Endothelial cell of umbilical vein (primary cell): ENCODE measurements at regions not wholly inside any gene's neighbourhood (a gene's known extent, or its start where the extent isn't known, plus 50 kb on each side); places are given as distances from the start of the nearest gene placed in this dataset.

Experiments
- BruUV-seq: library from RNA; stranded (reverse); fragments of 400-500 nt; replicated peaks from 2 replicates; lab custom pipeline; 2021; lab: Mats Ljungman, UMichigan
- CTCF ChIA-PET: fragments of 300-600, 350-600 bp; sonication (Branson Sonifier 250); formaldehyde crosslinking; loops from one replicate; lab custom pipeline; 2021; ENCODE audit warnings: antibody characterized with exemption, inconsistent platforms; lab: Charles Lee
- POLR2A ChIA-PET: fragments of 300-600, 350-600 bp; sonication (Branson Sonifier 250); formaldehyde crosslinking; loops from one replicate; lab custom pipeline; 2021; ENCODE audit warnings: antibody characterized with exemption, inconsistent platforms; lab: Charles Lee
- DNase-seq: peaks from one replicate; pipeline ENCODE4 v3.0.0-alpha.2; 2011; ENCODE audit warnings: low read depth, low spot score
- FAIRE-seq: peaks from 2 replicates; lab custom pipeline; 2011; peaks lifted over from hg19 to GRCh38; lab: Jason Lieb, UNC
- H2AFZ ChIP-seq: 2 replicates; pipeline ENCODE4 v1.6.0; 2012; ENCODE audit warnings: low read depth, low read length, control low read depth, inconsistent platforms
- H3K27ac ChIP-seq: 2 replicates; pipeline ENCODE4 v1.5.1; 2011; ENCODE audit warnings: low read depth, mild to moderate bottlenecking, control low read depth, low read length, moderate library complexity; ENCODE audit not compliant: insufficient read depth
- H3K27me3 ChIP-seq, 2 experiments: 2 replicates each; pipeline versions ENCODE4 v1.6.0 to v1.6.1; 2011; ENCODE audit warnings: low read length in 2 of 2, mixed read lengths in 1 of 2; ENCODE audit not compliant: control insufficient read depth in 2 of 2, insufficient read depth in 2 of 2
- H3K36me3 ChIP-seq, 2 experiments: 2 replicates in 1 of 2; 3 replicates in 1 of 2; pipeline ENCODE4 v1.5.1; 2011; ENCODE audit warnings: low read length in 2 of 2, mild to moderate bottlenecking in 1 of 2, moderate library complexity in 1 of 2; ENCODE audit not compliant: control insufficient read depth in 2 of 2, insufficient read depth in 2 of 2; ENCODE audit errors: extremely low read depth in 1 of 2
- H3K4me1 ChIP-seq: 3 replicates; pipeline ENCODE4 v1.5.1; 2011; ENCODE audit warnings: mild to moderate bottlenecking, low read length; ENCODE audit not compliant: control insufficient read depth, insufficient read depth; ENCODE audit errors: extremely low read depth
- H3K4me2 ChIP-seq: 2 replicates; pipeline ENCODE4 v1.6.1; 2011; ENCODE audit warnings: low read length, control low read depth, mixed read lengths; ENCODE audit not compliant: insufficient read depth
- H3K4me3 ChIP-seq, 3 experiments: fragments of 200-600 bp in 1 of 3; sonication (generic), shearing (Covaris generic) in 1 of 3; replicated peaks in 1 of 3; 2 replicates each; pipeline ENCODE4 v1.5.1; 2011 to 2016; ENCODE audit warnings: control low read depth in 3 of 3, low read length in 3 of 3, mild to moderate bottlenecking in 2 of 3, inconsistent platforms in 1 of 3, low read depth in 1 of 3, moderate library complexity in 1 of 3; ENCODE audit not compliant: insufficient read depth in 1 of 3
- H3K79me2 ChIP-seq: 2 replicates; pipeline ENCODE4 v1.6.0; 2012; ENCODE audit warnings: low read length, inconsistent platforms; ENCODE audit not compliant: control insufficient read depth, insufficient read depth
- H3K9ac ChIP-seq: replicated peaks from 2 replicates; pipeline ENCODE3; 2011; ENCODE audit warnings: low read length, control low read depth; ENCODE audit not compliant: insufficient read depth; ENCODE audit errors: extremely low read depth
- H3K9me1 ChIP-seq: replicated peaks from 3 replicates; pipeline ENCODE4 v1.6.0; 2011; ENCODE audit warnings: mild to moderate bottlenecking, low read length; ENCODE audit not compliant: control insufficient read depth, insufficient read depth; ENCODE audit errors: extremely low read depth
- H3K9me3 ChIP-seq: replicated peaks from 2 replicates; pipeline ENCODE4 v1.5.1; 2012; ENCODE audit warnings: low read length, inconsistent platforms; ENCODE audit not compliant: control insufficient read depth, insufficient read depth
- H4K20me1 ChIP-seq: replicated peaks from 2 replicates; pipeline ENCODE3; 2011; ENCODE audit warnings: mild to moderate bottlenecking, low read length; ENCODE audit not compliant: control insufficient read depth, insufficient read depth; ENCODE audit errors: extremely low read depth
- EZH2 ChIP-seq: IDR thresholded peaks from 2 replicates; pipeline ENCODE4 v1.6.1; 2012; ENCODE audit warnings: borderline replicate concordance, low read depth, mild to moderate bottlenecking, moderate library complexity, low read length, inconsistent platforms; ENCODE audit not compliant: severe bottlenecking
- FOS ChIP-seq: IDR thresholded peaks from 2 replicates; pipeline ENCODE4 v1.6.1; 2011; ENCODE audit warnings: mild to moderate bottlenecking, low read length, moderate library complexity, borderline replicate concordance; ENCODE audit not compliant: insufficient read depth
- GATA2 ChIP-seq: IDR thresholded peaks from 2 replicates; pipeline ENCODE4 v1.7.0; 2011; ENCODE audit warnings: low read depth, mild to moderate bottlenecking, moderate library complexity, mixed read lengths, low read length; ENCODE audit not compliant: insufficient read length, insufficient read depth
- JUN ChIP-seq: IDR thresholded peaks from 2 replicates; pipeline ENCODE4 v1.6.1; 2011; ENCODE audit warnings: borderline replicate concordance, low read depth; ENCODE audit not compliant: insufficient read length, insufficient read depth
- MYC ChIP-seq: IDR thresholded peaks from one replicate; pipeline ENCODE4 v1.6.1; 2011; ENCODE audit warnings: mild to moderate bottlenecking, low read depth, low read length
- POLR2A ChIP-seq: IDR thresholded peaks from 2 replicates; pipeline ENCODE4 v1.6.1; 2012; ENCODE audit warnings: low read depth, mild to moderate bottlenecking, control low read depth, low read length
- POLR2AphosphoS5 ChIP-seq: IDR thresholded peaks from 2 replicates; pipeline ENCODE4 v1.6.1; 2012; ENCODE audit warnings: low read depth, mild to moderate bottlenecking, control low read depth, low read length, moderate library complexity; ENCODE audit not compliant: insufficient read depth
- dilution Hi-C: fragments of 300-500 bp; cut with MboI; formaldehyde crosslinking; loops from one replicate; pipeline ENCODE4 v1.15.0; 2019; ENCODE audit warnings: low sequenced_read_pairs; ENCODE audit not compliant: extremely low pct_ligation_motif_present
- intact Hi-C: fragments of 100-400 bp; cut with micrococcal nuclease; formaldehyde crosslinking; loops from one replicate; pipeline ENCODE4 v1.10.0; 2022
- TF ChIP-seq, protein P1 (sequence below), 2 donors: IDR thresholded peaks; 1 replicate in 1 of 2; 2 replicates in 1 of 2; pipeline ENCODE4 v1.5.1; 2011; ENCODE audit warnings: low read length in 2 of 2, mild to moderate bottlenecking in 2 of 2, moderate library complexity in 2 of 2, control low read depth in 1 of 2, inconsistent platforms in 1 of 2, low read depth in 1 of 2; ENCODE audit not compliant: insufficient read depth in 1 of 2; ENCODE audit errors: extremely low read depth in 1 of 2
- TF ChIP-seq, protein P2 (sequence below): IDR thresholded peaks from 2 replicates; pipeline ENCODE4 v1.6.1; 2011; ENCODE audit not compliant: insufficient read depth, insufficient read length

DNA sequence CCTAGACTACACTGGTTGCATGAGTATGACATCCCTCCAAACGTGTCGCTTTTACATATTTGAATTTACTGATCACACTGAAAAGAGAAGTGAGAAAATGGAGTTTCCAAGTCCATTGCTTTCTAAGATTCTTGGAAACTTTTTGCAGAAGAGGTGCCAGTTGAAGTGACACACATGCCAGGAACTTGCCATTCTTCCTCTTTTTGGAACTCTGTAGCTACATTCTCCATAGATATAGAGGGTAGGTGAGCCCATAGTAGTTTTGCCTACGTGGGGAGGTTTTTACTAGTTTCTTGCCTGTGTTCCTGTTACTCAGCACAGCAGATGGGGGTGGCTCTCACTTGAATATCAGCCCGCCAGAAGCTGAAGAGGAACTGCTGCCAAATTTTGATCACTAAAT lies 286.6 kb upstream of the NRP1 start:
- FAIRE-seq (no peak), DNase-seq (no peak)
- Histone ChIP-seq H3K27me3 (peaks cover 11 to 30% of the 10 kb centered on the region in 2 experiments), H3K27ac (no peak overlapping the region), H3K79me2 (no peaks in the 10 kb centered on the region), H2AFZ (no peak overlapping the region), H3K4me3 (no peak overlapping the region), H3K4me2 (no peak overlapping the region), H3K9ac (no peak overlapping the region), H4K20me1 (no peaks in the 10 kb centered on the region), H3K36me3 (no peaks in the 10 kb centered on the region), H3K9me1 (no peaks in the 10 kb centered on the region), H3K4me1 (no peaks in the 10 kb centered on the region), H3K9me3 (no peaks in the 10 kb centered on the region)
- BruUV-seq = no TSS peak
- dilution Hi-C loops (no loop called here), intact Hi-C loops (no loop called here)
- ChIA-PET POLR2A (no interaction called here), CTCF (no interaction called here)
- TF ChIP-seq MYC = no peak
- no peak for TF ChIP-seq GATA2
- no peak for TF ChIP-seq POLR2AphosphoS5
- TF ChIP-seq, protein P1, sequence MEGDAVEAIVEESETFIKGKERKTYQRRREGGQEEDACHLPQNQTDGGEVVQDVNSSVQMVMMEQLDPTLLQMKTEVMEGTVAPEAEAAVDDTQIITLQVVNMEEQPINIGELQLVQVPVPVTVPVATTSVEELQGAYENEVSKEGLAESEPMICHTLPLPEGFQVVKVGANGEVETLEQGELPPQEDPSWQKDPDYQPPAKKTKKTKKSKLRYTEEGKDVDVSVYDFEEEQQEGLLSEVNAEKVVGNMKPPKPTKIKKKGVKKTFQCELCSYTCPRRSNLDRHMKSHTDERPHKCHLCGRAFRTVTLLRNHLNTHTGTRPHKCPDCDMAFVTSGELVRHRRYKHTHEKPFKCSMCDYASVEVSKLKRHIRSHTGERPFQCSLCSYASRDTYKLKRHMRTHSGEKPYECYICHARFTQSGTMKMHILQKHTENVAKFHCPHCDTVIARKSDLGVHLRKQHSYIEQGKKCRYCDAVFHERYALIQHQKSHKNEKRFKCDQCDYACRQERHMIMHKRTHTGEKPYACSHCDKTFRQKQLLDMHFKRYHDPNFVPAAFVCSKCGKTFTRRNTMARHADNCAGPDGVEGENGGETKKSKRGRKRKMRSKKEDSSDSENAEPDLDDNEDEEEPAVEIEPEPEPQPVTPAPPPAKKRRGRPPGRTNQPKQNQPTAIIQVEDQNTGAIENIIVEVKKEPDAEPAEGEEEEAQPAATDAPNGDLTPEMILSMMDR (IDR thresholded peaks at IDR 0.05; ENCODE audit: extremely low read depth in 1 of 2, insufficient read depth in 1 of 2, low read depth in 1 of 2, low read length in 2 of 2) = no peak
- TF ChIP-seq, protein P2, sequence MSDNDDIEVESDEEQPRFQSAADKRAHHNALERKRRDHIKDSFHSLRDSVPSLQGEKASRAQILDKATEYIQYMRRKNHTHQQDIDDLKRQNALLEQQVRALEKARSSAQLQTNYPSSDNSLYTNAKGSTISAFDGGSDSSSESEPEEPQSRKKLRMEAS = no peak
- no peak for TF ChIP-seq POLR2A

DNA sequence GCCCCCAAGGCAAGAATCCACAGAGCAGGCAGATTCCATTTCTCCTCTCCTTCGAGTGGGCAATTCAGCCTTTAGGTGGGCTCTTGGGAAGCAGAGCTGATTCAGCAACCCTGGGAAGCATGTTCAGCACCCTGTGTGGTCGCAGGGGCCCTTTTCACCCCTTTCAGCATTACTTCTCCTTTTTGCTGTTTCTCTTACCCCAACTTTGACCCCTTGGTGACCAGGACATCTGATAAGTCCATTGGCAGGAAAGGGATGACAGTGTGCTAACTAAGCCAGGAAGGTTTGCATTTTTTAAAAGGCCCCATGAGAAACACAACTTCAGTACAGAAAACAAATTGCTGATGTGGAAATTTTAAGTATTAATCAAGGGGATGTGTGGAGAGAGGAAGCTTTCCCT lies 283.7 kb upstream of the NRP1 start:
- intact Hi-C loops (no loop called here), dilution Hi-C loops (no loop called here)
- Histone ChIP-seq H2AFZ (no peak overlapping the region), H3K27me3 (peaks cover 8 to 21% of the 10 kb centered on the region in 2 experiments), H3K4me2 (no peak overlapping the region), H3K36me3 (no peaks in the 10 kb centered on the region), H3K27ac (no peak overlapping the region), H3K9me3 (no peaks in the 10 kb centered on the region), H4K20me1 (no peaks in the 10 kb centered on the region), H3K9ac (no peak overlapping the region), H3K4me1 (no peaks in the 10 kb centered on the region), H3K9me1 (no peaks in the 10 kb centered on the region), H3K4me3 (no peak overlapping the region), H3K79me2 (no peaks in the 10 kb centered on the region)
- ChIA-PET CTCF (no interaction called here), POLR2A (no interaction called here)
- TF ChIP-seq JUN (no peak), POLR2A (no peak), MYC (no peak), EZH2 (no peak), FOS (no peak), GATA2 (no peak), POLR2AphosphoS5 (no peak)
- TF ChIP-seq, protein P1 (IDR thresholded peaks at IDR 0.05; ENCODE audit: extremely low read depth in 1 of 2, insufficient read depth in 1 of 2, low read depth in 1 of 2, low read length in 2 of 2) = no peak
- TF ChIP-seq, protein P2 = no peak
- FAIRE-seq (no peak), DNase-seq (no peak)
- no TSS peak for BruUV-seq
